ENCODE measurements at regions not wholly inside any gene's neighbourhood (a gene's known extent, or its start where the extent isn't known, plus 50 kb on each side); places are given as distances from the start of the nearest gene placed in this dataset.

DNA sequence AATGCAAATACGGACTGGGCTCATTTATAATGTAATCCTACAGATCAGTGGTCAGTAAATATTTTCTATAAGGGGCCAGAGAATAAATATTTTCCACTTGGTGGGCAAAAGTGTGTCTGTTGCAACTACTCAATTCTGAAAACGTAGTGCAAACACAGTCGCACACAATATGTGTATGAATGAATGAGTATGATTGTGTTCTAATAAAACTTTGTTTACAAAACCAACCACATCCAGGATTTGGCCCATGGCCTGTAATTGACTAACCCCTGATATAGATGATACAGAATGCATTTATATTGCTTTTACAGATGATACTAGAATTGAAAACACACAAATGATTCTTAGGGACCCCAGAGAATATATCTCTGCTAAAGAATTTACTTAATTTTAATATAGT, 197.6 kb downstream of the ASB9 start:
- Histone ChIP-seq H3K4me1 (ENCODE audit: insufficient read depth, insufficient read length) (no peaks in the 10 kb centered on the region), H3K27me3 (ENCODE audit: insufficient read depth, insufficient read length) (no peaks in the 10 kb centered on the region)

GRCh38 chrX:15059474-15059873, 186.3 kb downstream of the MOSPD2 start:
- Histone ChIP-seq H3K36me3 (ENCODE audit: insufficient read depth, insufficient read length, low read length) (no peaks in the 10 kb centered on the region), H3K9me3 (ENCODE audit: insufficient read depth, low read length) (no peaks in the 10 kb centered on the region), H3K9ac (ENCODE audit: insufficient read length, low read depth) (no peak overlapping the region), H3K4me3 (ENCODE audit: insufficient read length, low read depth) (no peak overlapping the region), H3K4me1 (ENCODE audit: insufficient read depth, insufficient read length) (no peaks in the 10 kb centered on the region), H3K27me3 (ENCODE audit: insufficient read depth, insufficient read length) (no peaks in the 10 kb centered on the region)
- TF ChIP-seq ZNF274 (IDR thresholded peaks at IDR 0.05; ENCODE audit: low read depth, low read length) (no peak), SUZ12 (IDR thresholded peaks at IDR 0.05; ENCODE audit: extremely low read depth, insufficient read depth, insufficient read length) (no peak), YY1 (IDR thresholded peaks at IDR 0.05; ENCODE audit: insufficient read depth, insufficient read length) (no peak)
- DNase-seq (ENCODE audit: low read depth, low spot score), result no peak

More for the DNA sequence above, 197.6 kb downstream of the ASB9 start:
- Histone ChIP-seq H3K36me3 (ENCODE audit: insufficient read depth, insufficient read length, low read length) (no peaks in the 10 kb centered on the region), H3K9ac (ENCODE audit: insufficient read length, low read depth) (no peak overlapping the region), H3K9me3 (ENCODE audit: insufficient read depth, low read length) (no peaks in the 10 kb centered on the region), H3K4me3 (ENCODE audit: insufficient read length, low read depth) (no peak overlapping the region)
- no peak for TF ChIP-seq SUZ12 (IDR thresholded peaks at IDR 0.05; ENCODE audit: extremely low read depth, insufficient read depth, insufficient read length)
- TF ChIP-seq ZNF274 (IDR thresholded peaks at IDR 0.05; ENCODE audit: low read depth, low read length), result no peak
- TF ChIP-seq YY1 (IDR thresholded peaks at IDR 0.05; ENCODE audit: insufficient read depth, insufficient read length), result no peak
- DNase-seq (ENCODE audit: low read depth, low spot score), result no peak

GRCh38 chrX:15056044-15056443, 182.8 kb downstream of the MOSPD2 start:
- no peak for DNase-seq (ENCODE audit: low read depth, low spot score)
- Histone ChIP-seq H3K9me3 (ENCODE audit: insufficient read depth, low read length) (peaks cover 3% of the 10 kb centered on the region; the same call in 1 of the 2 replicates), H3K4me1 (ENCODE audit: insufficient read depth, insufficient read length) (no peaks in the 10 kb centered on the region), H3K27me3 (ENCODE audit: insufficient read depth, insufficient read length) (no peaks in the 10 kb centered on the region), H3K36me3 (ENCODE audit: insufficient read depth, insufficient read length, low read length) (no peaks in the 10 kb centered on the region), H3K9ac (ENCODE audit: insufficient read length, low read depth) (no peak overlapping the region), H3K4me3 (ENCODE audit: insufficient read length, low read depth) (no peak overlapping the region)
- TF ChIP-seq YY1 (IDR thresholded peaks at IDR 0.05; ENCODE audit: insufficient read depth, insufficient read length) (no peak), ZNF274 (IDR thresholded peaks at IDR 0.05; ENCODE audit: low read depth, low read length) (no peak), SUZ12 (IDR thresholded peaks at IDR 0.05; ENCODE audit: extremely low read depth, insufficient read depth, insufficient read length) (no peak)

- no peak for TF ChIP-seq ZNF274 (IDR thresholded peaks at IDR 0.05; ENCODE audit: low read depth, low read length)
- TF ChIP-seq SUZ12 (IDR thresholded peaks at IDR 0.05; ENCODE audit: extremely low read depth, insufficient read depth, insufficient read length), result no peak
- no peak for TF ChIP-seq YY1 (IDR thresholded peaks at IDR 0.05; ENCODE audit: insufficient read depth, insufficient read length)
- H3K9ac ChIP-seq (ENCODE audit: insufficient read length, low read depth), result no peak overlapping the region
- no peaks in the 10 kb centered on the region for H3K27me3 ChIP-seq (ENCODE audit: insufficient read depth, insufficient read length)
- no peaks in the 10 kb centered on the region for H3K4me1 ChIP-seq (ENCODE audit: insufficient read depth, insufficient read length)
- H3K9me3 ChIP-seq (ENCODE audit: insufficient read depth, low read length), result peaks cover 10% of the 10 kb centered on the region; the same call in 1 of the 2 replicates
- DNase-seq (ENCODE audit: low read depth, low spot score), result no peak
- H3K36me3 ChIP-seq (ENCODE audit: insufficient read depth, insufficient read length, low read length), result no peaks in the 10 kb centered on the region
- no peak overlapping the region for H3K4me3 ChIP-seq (ENCODE audit: insufficient read length, low read depth)
Observed at GRCh38 chrX:15055146-15055930, 182.1 kb downstream of the MOSPD2 start.

DNA sequence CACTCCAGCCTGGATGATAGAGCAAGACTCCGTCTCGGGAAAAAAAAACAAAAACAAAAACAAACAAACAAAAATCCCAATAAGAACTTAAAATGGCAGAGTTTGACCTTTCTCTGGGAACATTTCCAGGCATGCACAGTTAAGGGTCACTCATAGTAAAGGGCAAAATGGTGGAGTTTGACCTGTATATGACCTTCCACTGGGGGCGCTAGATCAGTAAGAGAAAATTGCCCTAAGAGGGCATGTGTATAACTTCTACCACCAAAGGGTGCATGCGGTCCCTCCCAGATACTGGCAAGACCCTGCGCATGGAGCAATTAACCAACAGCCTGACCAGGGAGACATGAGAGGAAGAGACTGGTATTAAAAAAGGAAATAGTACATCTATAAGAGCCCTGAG, 177.2 kb downstream of the MOSPD2 start:
- no peak overlapping the region for H3K9ac ChIP-seq (ENCODE audit: insufficient read length, low read depth)
- no peaks in the 10 kb centered on the region for H3K4me1 ChIP-seq (ENCODE audit: insufficient read depth, insufficient read length)
- no peak for DNase-seq (ENCODE audit: low read depth, low spot score)
- no peak overlapping the region for H3K4me3 ChIP-seq (ENCODE audit: insufficient read length, low read depth)
- H3K36me3 ChIP-seq (ENCODE audit: insufficient read depth, insufficient read length, low read length), result no peaks in the 10 kb centered on the region
- TF ChIP-seq SUZ12 (IDR thresholded peaks at IDR 0.05; ENCODE audit: extremely low read depth, insufficient read depth, insufficient read length), result no peak
- no peak for TF ChIP-seq YY1 (IDR thresholded peaks at IDR 0.05; ENCODE audit: insufficient read depth, insufficient read length)
- no peak for TF ChIP-seq ZNF274 (IDR thresholded peaks at IDR 0.05; ENCODE audit: low read depth, low read length)
- H3K27me3 ChIP-seq (ENCODE audit: insufficient read depth, insufficient read length), result no peaks in the 10 kb centered on the region
- peaks cover 12% of the 10 kb centered on the region; the same call in 1 of the 2 replicates for H3K9me3 ChIP-seq (ENCODE audit: insufficient read depth, low read length)

GRCh38 chrX:15043538-15043937, 170.3 kb downstream of the MOSPD2 start:
- DNase-seq (ENCODE audit: low read depth, low spot score), result no peak
- no peaks in the 10 kb centered on the region for H3K36me3 ChIP-seq (ENCODE audit: insufficient read depth, insufficient read length, low read length)
- no peaks in the 10 kb centered on the region for H3K4me1 ChIP-seq (ENCODE audit: insufficient read depth, insufficient read length)
- no peak overlapping the region for H3K4me3 ChIP-seq (ENCODE audit: insufficient read length, low read depth)
- no peak overlapping the region for H3K9ac ChIP-seq (ENCODE audit: insufficient read length, low read depth)
- H3K27me3 ChIP-seq (ENCODE audit: insufficient read depth, insufficient read length), result no peaks in the 10 kb centered on the region
- no peak for TF ChIP-seq ZNF274 (IDR thresholded peaks at IDR 0.05; ENCODE audit: low read depth, low read length)
- no peak for TF ChIP-seq SUZ12 (IDR thresholded peaks at IDR 0.05; ENCODE audit: extremely low read depth, insufficient read depth, insufficient read length)
- no peak for TF ChIP-seq YY1 (IDR thresholded peaks at IDR 0.05; ENCODE audit: insufficient read depth, insufficient read length)
- no peaks in the 10 kb centered on the region for H3K9me3 ChIP-seq (ENCODE audit: insufficient read depth, low read length)

- Histone ChIP-seq H3K4me3 (ENCODE audit: insufficient read length, low read depth) (no peak overlapping the region), H3K36me3 (ENCODE audit: insufficient read depth, insufficient read length, low read length) (no peaks in the 10 kb centered on the region), H3K9me3 (ENCODE audit: insufficient read depth, low read length) (no peaks in the 10 kb centered on the region), H3K27me3 (ENCODE audit: insufficient read depth, insufficient read length) (no peaks in the 10 kb centered on the region), H3K4me1 (ENCODE audit: insufficient read depth, insufficient read length) (no peaks in the 10 kb centered on the region), H3K9ac (ENCODE audit: insufficient read length, low read depth) (no peak overlapping the region)
- DNase-seq (ENCODE audit: low read depth, low spot score), result no peak
- TF ChIP-seq SUZ12 (IDR thresholded peaks at IDR 0.05; ENCODE audit: extremely low read depth, insufficient read depth, insufficient read length), result no peak
- no peak for TF ChIP-seq YY1 (IDR thresholded peaks at IDR 0.05; ENCODE audit: insufficient read depth, insufficient read length)
- no peak for TF ChIP-seq ZNF274 (IDR thresholded peaks at IDR 0.05; ENCODE audit: low read depth, low read length)
Observed at GRCh38 chrX:15033917-15034316, 160.7 kb downstream of the MOSPD2 start.

Measured in NT2/D1 (cell line).